ENCODE measurements at regions not wholly inside any gene's neighbourhood (a gene's known extent, or its start where the extent isn't known, plus 50 kb on each side); places are given as distances from the start of the nearest gene placed in this dataset.

DNA sequence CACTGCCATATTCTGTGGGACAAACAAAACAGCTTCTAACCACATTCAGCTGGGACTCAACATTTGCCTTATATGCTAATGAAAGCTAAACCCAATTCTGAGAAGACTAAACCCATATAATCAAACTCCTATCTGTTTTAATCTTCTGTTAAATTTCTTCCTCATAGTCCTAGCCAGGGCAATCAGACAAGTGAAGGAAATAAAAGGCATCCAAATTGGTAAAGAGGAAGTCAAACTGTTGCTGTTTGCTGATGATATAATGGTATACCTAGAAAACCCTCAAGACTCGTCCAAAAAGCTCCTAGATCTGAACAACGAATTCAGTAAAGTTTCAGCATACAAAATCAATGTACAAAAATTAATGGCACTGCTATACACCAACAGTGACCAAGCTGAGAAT is 157.1 kb downstream of the PHLDA1 start:
- no peak for ATAC-seq
- Histone ChIP-seq H3K79me2 (replicated peaks; ENCODE audit: insufficient read depth) (no peaks in the 10 kb centered on the region), H2AFZ (no peak overlapping the region), H3K4me1 (ENCODE audit: insufficient read depth) (peaks cover 25% of the 10 kb centered on the region), H3K4me2 (no peak overlapping the region), H3K27me3 (ENCODE audit: insufficient read depth) (no peaks in the 10 kb centered on the region), H3K9me2 (ENCODE audit: insufficient read depth) (no peaks in the 10 kb centered on the region; the same call in none of the 2 replicates), H3K4me3 (no peak overlapping the region), H4K20me1 (replicated peaks; ENCODE audit: insufficient read depth) (no peaks in the 10 kb centered on the region), H3K27ac (ENCODE audit: low read depth) (no peak overlapping the region), H3F3A (replicated peaks; ENCODE audit: low read depth) (no peaks in the 10 kb centered on the region), H3K36me3 (ENCODE audit: insufficient read depth) (no peaks in the 10 kb centered on the region)
- Mint-ChIP-seq H3K4me1 (peaks cover 28% of the 10 kb centered on the region), H3K9me3 (no peaks in the 10 kb centered on the region; the same call in 2 of the 3 replicates), H3K4me3 (no peak overlapping the region), H3K36me3 (ENCODE audit: low read depth) (peaks cover 11% of the 10 kb centered on the region), H3K27me3 (ENCODE audit: insufficient read depth, low read depth, poor library complexity) (peaks cover 5% of the 10 kb centered on the region), H3K27ac (no peak overlapping the region)
- DNase-seq (ENCODE audit: low spot score), result no peak
- TF ChIP-seq EZH2 (IDR thresholded peaks at IDR 0.05; ENCODE audit: low read depth, unreplicated experiment) (no peak), CREB1 (CRISPR knock-in tag; IDR thresholded peaks at IDR 0.05; ENCODE audit: low read depth) (no peak), ZNF462 (CRISPR knock-in tag; IDR thresholded peaks at IDR 0.05) (no peak), ZNF331 (CRISPR knock-in tag; IDR thresholded peaks at IDR 0.05; ENCODE audit: low read depth) (no peak), CTCF (conservative IDR thresholded peaks at IDR 0.05; ENCODE audit: low read depth in 2 of 2) (no peak), STAT1 (IDR thresholded peaks at IDR 0.05; ENCODE audit: unreplicated experiment) (no peak), ZNF114 (CRISPR knock-in tag; IDR thresholded peaks at IDR 0.05) (no peak)
- TF ChIP-seq, protein P1, sequence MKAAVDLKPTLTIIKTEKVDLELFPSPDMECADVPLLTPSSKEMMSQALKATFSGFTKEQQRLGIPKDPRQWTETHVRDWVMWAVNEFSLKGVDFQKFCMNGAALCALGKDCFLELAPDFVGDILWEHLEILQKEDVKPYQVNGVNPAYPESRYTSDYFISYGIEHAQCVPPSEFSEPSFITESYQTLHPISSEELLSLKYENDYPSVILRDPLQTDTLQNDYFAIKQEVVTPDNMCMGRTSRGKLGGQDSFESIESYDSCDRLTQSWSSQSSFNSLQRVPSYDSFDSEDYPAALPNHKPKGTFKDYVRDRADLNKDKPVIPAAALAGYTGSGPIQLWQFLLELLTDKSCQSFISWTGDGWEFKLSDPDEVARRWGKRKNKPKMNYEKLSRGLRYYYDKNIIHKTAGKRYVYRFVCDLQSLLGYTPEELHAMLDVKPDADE (IDR thresholded peaks at IDR 0.05), result no peak

Data from GM23338 (cell line).